Gastroesophageal sphincter (tissue), 4 donors: ENCODE measurements at regions not wholly inside any gene's neighbourhood (a gene's known extent, or its start where the extent isn't known, plus 50 kb on each side); places are given as distances from the start of the nearest gene placed in this dataset.

Source experiments
- ATAC-seq: fragments of 150-250 bp; one replicate; pipeline ENCODE4 v1.9.1; 2016; ENCODE audit warnings: mild to moderate bottlenecking, moderate library complexity
- H3K27ac ChIP-seq, 4 donors: fragments of 200-600 bp; sonication (generic) in 3 of 4; 1 replicate in 3 of 4; 2 replicates in 1 of 4; pipeline ENCODE4 v1.5.1; 2016 to 2019
- H3K27me3 ChIP-seq: fragments of 200-600 bp; sonication (generic); one replicate; pipeline ENCODE4 v1.5.1; 2019
- H3K36me3 ChIP-seq, 2 donors: fragments of 200-600 bp; sonication (generic); one replicate each; pipeline ENCODE4 v1.5.1; 2019; ENCODE audit warnings: control low read depth in 1 of 2
- H3K4me1 ChIP-seq, 3 donors: fragments of 200-600 bp; sonication (generic); 1 replicate in 2 of 3; 2 replicates in 1 of 3; pipeline ENCODE4 v1.5.1; 2016 to 2019; ENCODE audit warnings: control low read depth in 2 of 3
- H3K4me3 ChIP-seq, 2 donors: fragments of 200-600 bp; sonication (generic); one replicate each; pipeline ENCODE4 v1.5.1; 2019; ENCODE audit warnings: mild to moderate bottlenecking in 1 of 2, moderate library complexity in 1 of 2
- H3K9me3 ChIP-seq, 3 donors: fragments of 200-600 bp; sonication (generic); one replicate each; pipeline ENCODE4 v1.5.1; 2017 to 2019; ENCODE audit warnings: control low read depth in 2 of 3
- CTCF ChIP-seq, 4 experiments: fragments of 200-600 bp in 2 of 4; fragments of 450-650 bp in 2 of 4; sonication (generic) in 1 of 4; IDR thresholded peaks; one replicate each; pipeline ENCODE4 v1.5.1; 2017 to 2019; ENCODE audit warnings: antibody characterized with exemption in 4 of 4, mild to moderate bottlenecking in 2 of 4, moderate library complexity in 2 of 4
- EP300 ChIP-seq: sonication (generic); formaldehyde crosslinking; IDR thresholded peaks from one replicate; pipeline ENCODE4 v1.6.1; 2017; ENCODE audit warnings: antibody characterized with exemption, mild to moderate bottlenecking
- POLR2A ChIP-seq, 2 donors: fragments of 450-650 bp; IDR thresholded peaks; one replicate each; pipeline ENCODE4 v1.6.1; 2017; ENCODE audit warnings: antibody characterized with exemption in 2 of 2, mild to moderate bottlenecking in 2 of 2, moderate library complexity in 1 of 2
- POLR2AphosphoS5 ChIP-seq: sonication (generic); formaldehyde crosslinking; IDR thresholded peaks from one replicate; pipeline ENCODE4 v1.6.1; 2017; ENCODE audit warnings: antibody characterized with exemption
- WGBS, 2 donors: methylation state at CpG; one replicate each; pipeline ENCODE4 v1.1.5; 2018; ENCODE audit warnings: low coverage in 1 of 2; 5-methylcytosine and 5-hydroxymethylcytosine counted together

- no peaks in the 10 kb centered on the region for H3K4me1 ChIP-seq
- no peak overlapping the region for H3K27ac ChIP-seq
- no peaks in the 10 kb centered on the region for H3K27me3 ChIP-seq
- ATAC-seq, result no peak
- H3K4me3 ChIP-seq, result no peak overlapping the region
- WGBS, 2 donors, result 73 to 75% methylated on average over 4 to 6 of the region's 6 CpGs
- no peaks in the 10 kb centered on the region for H3K9me3 ChIP-seq
- TF ChIP-seq EP300, result no peak
- TF ChIP-seq POLR2AphosphoS5, result no peak
- no peak for TF ChIP-seq POLR2A (IDR thresholded peaks at IDR 0.05)
- TF ChIP-seq CTCF (IDR thresholded peaks at IDR 0.05), result no peak
- H3K36me3 ChIP-seq, result no peaks in the 10 kb centered on the region
Measured at GRCh38 chr20:61002090-61002489, 250.0 kb upstream of the CDH4 start.

GRCh38 chr20:61014491-61014890 lies 237.6 kb upstream of the CDH4 start:
- Histone ChIP-seq H3K27ac (no peak overlapping the region), H3K9me3 (no peaks in the 10 kb centered on the region), H3K4me3 (no peak overlapping the region), H3K27me3 (no peaks in the 10 kb centered on the region), H3K4me1 (no peaks in the 10 kb centered on the region), H3K36me3 (no peaks in the 10 kb centered on the region)
- 54 to 60% methylated on average over 1 to 4 of the region's 5 CpGs for WGBS, 2 donors
- no peak for TF ChIP-seq EP300
- TF ChIP-seq CTCF (IDR thresholded peaks at IDR 0.05), result no peak
- no peak for TF ChIP-seq POLR2A (IDR thresholded peaks at IDR 0.05)
- no peak for TF ChIP-seq POLR2AphosphoS5
- no peak for ATAC-seq

- 71 to 73% methylated on average over 2 of the region's 6 CpGs for WGBS, 2 donors
- H3K9me3 ChIP-seq, result no peaks in the 10 kb centered on the region
- no peak overlapping the region for H3K27ac ChIP-seq
- H3K4me1 ChIP-seq, result no peaks in the 10 kb centered on the region
- no peaks in the 10 kb centered on the region for H3K36me3 ChIP-seq
- no peak overlapping the region for H3K4me3 ChIP-seq
- TF ChIP-seq EP300 (no peak), POLR2AphosphoS5 (no peak), CTCF (IDR thresholded peaks at IDR 0.05) (no peak), POLR2A (IDR thresholded peaks at IDR 0.05) (no peak)
- H3K27me3 ChIP-seq, result no peaks in the 10 kb centered on the region
- no peak for ATAC-seq
Measured at GRCh38 chr20:61015602-61016001, 236.5 kb upstream of the CDH4 start.

GRCh38 chr20:61019322-61019721 lies 232.7 kb upstream of the CDH4 start:
- ATAC-seq, result no peak
- Histone ChIP-seq H3K4me1 (no peaks in the 10 kb centered on the region), H3K27ac (no peak overlapping the region), H3K9me3 (no peaks in the 10 kb centered on the region), H3K36me3 (no peaks in the 10 kb centered on the region), H3K4me3 (no peak overlapping the region), H3K27me3 (no peaks in the 10 kb centered on the region)
- WGBS, 2 donors, result 90 to 97% methylated on average over 8 to 11 of the region's 14 CpGs
- no peak for TF ChIP-seq POLR2A (IDR thresholded peaks at IDR 0.05)
- TF ChIP-seq CTCF (IDR thresholded peaks at IDR 0.05), result no peak
- TF ChIP-seq POLR2AphosphoS5, result no peak
- TF ChIP-seq EP300, result no peak

- H3K27ac ChIP-seq, result no peak overlapping the region
- WGBS, 2 donors, result no CpG with 5 or more reads among the region's 29 CpGs
- H3K4me1 ChIP-seq, result peaks cover 0 to 19% (median 0%) of the 10 kb centered on the region in 3 donors
- TF ChIP-seq CTCF (IDR thresholded peaks at IDR 0.05) (no peak), POLR2A (IDR thresholded peaks at IDR 0.05) (no peak), POLR2AphosphoS5 (no peak), EP300 (no peak)
- H3K4me3 ChIP-seq, result no peak overlapping the region
- no peak for ATAC-seq
- no peaks in the 10 kb centered on the region for H3K36me3 ChIP-seq
- H3K9me3 ChIP-seq, result no peaks in the 10 kb centered on the region
- no peaks in the 10 kb centered on the region for H3K27me3 ChIP-seq
Measured at GRCh38 chr20:61023612-61024011, 228.4 kb upstream of the CDH4 start.
